H9 (cell line): ENCODE measurements at regions not wholly inside any gene's neighbourhood (a gene's known extent, or its start where the extent isn't known, plus 50 kb on each side); places are given as distances from the start of the nearest gene placed in this dataset.

Source experiments
- DNase-seq: peaks from one replicate; pipeline ENCODE4 v3.0.0-alpha.2; 2017
- H2AFZ ChIP-seq: one replicate; pipeline ENCODE4 v1.6.1; 2013; ENCODE audit warnings: mild to moderate bottlenecking, low read length, control low read depth, moderate library complexity
- H2AK5ac ChIP-seq: 2 replicates; pipeline ENCODE4 v1.6.1; 2013; ENCODE audit warnings: low read length, control low read depth, mixed read lengths; ENCODE audit not compliant: insufficient read length
- H2BK120ac ChIP-seq: one replicate; pipeline ENCODE4 v1.6.1; 2013; ENCODE audit warnings: low read depth, mild to moderate bottlenecking, low read length, control low read depth, inconsistent platforms; ENCODE audit not compliant: poor library complexity, severe bottlenecking
- H2BK12ac ChIP-seq: 2 replicates; pipeline ENCODE4 v1.6.1; 2013; ENCODE audit warnings: low read length, control low read depth, mixed read lengths, low read depth; ENCODE audit not compliant: insufficient read length
- H2BK15ac ChIP-seq: 2 replicates; pipeline ENCODE4 v1.6.1; 2013; ENCODE audit warnings: low read depth, low read length, control low read depth
- H2BK20ac ChIP-seq: one replicate; pipeline ENCODE4 v1.6.1; 2013; ENCODE audit warnings: low read depth, mild to moderate bottlenecking, low read length, control low read depth, inconsistent platforms; ENCODE audit not compliant: poor library complexity, severe bottlenecking
- H2BK5ac ChIP-seq: 2 replicates; pipeline ENCODE4 v1.6.1; 2013; ENCODE audit warnings: low read length, control low read depth, mixed read lengths; ENCODE audit not compliant: insufficient read length
- H3K14ac ChIP-seq: 2 replicates; pipeline ENCODE4 v1.6.1; 2013; ENCODE audit warnings: low read length, control low read depth; ENCODE audit not compliant: insufficient read depth
- H3K18ac ChIP-seq: 2 replicates; pipeline ENCODE4 v1.6.1; 2013; ENCODE audit warnings: low read depth, mild to moderate bottlenecking, mixed read lengths, low read length, control low read depth; ENCODE audit not compliant: insufficient read length
- H3K23ac ChIP-seq: 2 replicates; pipeline ENCODE4 v1.6.1; 2013; ENCODE audit warnings: low read length, control low read depth, mixed read lengths, low read depth; ENCODE audit not compliant: insufficient read length
- H3K23me2 ChIP-seq: 2 replicates; pipeline ENCODE4 v1.6.1; 2013; ENCODE audit warnings: low read depth, mild to moderate bottlenecking, mixed read lengths, low read length, control low read depth; ENCODE audit not compliant: insufficient read length, poor library complexity, severe bottlenecking
- H3K27ac ChIP-seq: 2 replicates; pipeline ENCODE4 v1.5.1; 2013; ENCODE audit warnings: low read length, control low read depth, mixed read lengths, low read depth; ENCODE audit not compliant: insufficient read length
- H3K27me3 ChIP-seq: 2 replicates; pipeline ENCODE4 v1.6.1; 2013; ENCODE audit warnings: low read length, control low read depth, inconsistent platforms; ENCODE audit not compliant: insufficient read depth
- H3K4ac ChIP-seq: 2 replicates; pipeline ENCODE4 v1.6.1; 2013; ENCODE audit warnings: low read depth, mild to moderate bottlenecking, control low read depth, inconsistent platforms, low read length, moderate library complexity
- H3K4me1 ChIP-seq: 2 replicates; pipeline ENCODE4 v1.6.1; 2013; ENCODE audit warnings: low read length, control low read depth, inconsistent platforms; ENCODE audit not compliant: insufficient read depth
- H3K4me2 ChIP-seq: 2 replicates; pipeline ENCODE4 v1.6.1; 2013; ENCODE audit warnings: low read length, control low read depth, mixed read lengths; ENCODE audit not compliant: insufficient read length, insufficient read depth
- H3K56ac ChIP-seq: 2 replicates; pipeline ENCODE4 v1.6.1; 2013; ENCODE audit warnings: low read depth, mild to moderate bottlenecking, mixed read lengths, low read length, control low read depth; ENCODE audit not compliant: insufficient read length
- H3K79me1 ChIP-seq: 2 replicates; pipeline ENCODE4 v1.6.1; 2013; ENCODE audit warnings: low read depth, mild to moderate bottlenecking, moderate library complexity, low read length, control low read depth, inconsistent platforms; ENCODE audit not compliant: insufficient read depth, poor library complexity, severe bottlenecking
- H3K79me2 ChIP-seq: 2 replicates; pipeline ENCODE4 v1.6.1; 2013; ENCODE audit warnings: low read length, control low read depth, inconsistent platforms; ENCODE audit not compliant: insufficient read depth
- H3K9ac ChIP-seq: 2 replicates; pipeline ENCODE4 v1.6.1; 2013; ENCODE audit warnings: low read length, control low read depth, mixed read lengths; ENCODE audit not compliant: insufficient read length; ENCODE audit errors: extremely low read depth
- H3K9me3 ChIP-seq: one replicate; pipeline ENCODE4 v1.6.1; 2013; ENCODE audit warnings: low read depth, low read length, inconsistent platforms; ENCODE audit not compliant: control insufficient read depth
- H3T11ph ChIP-seq: one replicate; pipeline ENCODE4 v1.6.1; 2013; ENCODE audit warnings: mild to moderate bottlenecking, low read length, control low read depth, inconsistent platforms
- H4K20me1 ChIP-seq: one replicate; pipeline ENCODE4 v1.6.1; 2013; ENCODE audit not compliant: control insufficient read depth, insufficient read length, insufficient read depth
- H4K5ac ChIP-seq: 2 replicates; pipeline ENCODE4 v1.6.1; 2013; ENCODE audit warnings: low read depth, mild to moderate bottlenecking, mixed read lengths, low read length, control low read depth; ENCODE audit not compliant: insufficient read length
- H4K8ac ChIP-seq: replicated peaks from 2 replicates; pipeline ENCODE4 v1.6.1; 2013; ENCODE audit warnings: low read length, control low read depth, mixed read lengths, low read depth; ENCODE audit not compliant: insufficient read length
- H4K91ac ChIP-seq: 2 replicates; pipeline ENCODE4 v1.6.1; 2013; ENCODE audit warnings: low read depth, mild to moderate bottlenecking, moderate library complexity, mixed read lengths, low read length, control low read depth; ENCODE audit not compliant: insufficient read length
- H3K27ac Mint-ChIP-seq, 3 experiments: 2 replicates in 2 of 3; 3 replicates in 1 of 3; pipeline ENCODE4 v1.8.0; 2020 to 2021; ENCODE audit warnings: mixed read lengths in 3 of 3, mild to moderate bottlenecking in 1 of 3, moderate library complexity in 1 of 3
- H3K27me3 Mint-ChIP-seq: 2 replicates; pipeline ENCODE4 v1.8.0; 2021; ENCODE audit warnings: low read depth, mild to moderate bottlenecking, moderate library complexity, mixed read lengths
- H3K36me3 Mint-ChIP-seq, 3 experiments: 2 replicates in 2 of 3; 3 replicates in 1 of 3; pipeline ENCODE4 v1.8.0; 2020 to 2021; ENCODE audit warnings: low read depth in 3 of 3, mixed read lengths in 3 of 3; ENCODE audit not compliant: insufficient read depth in 1 of 3
- H3K4me1 Mint-ChIP-seq, 2 experiments: 2 replicates each; pipeline ENCODE4 v1.8.0; 2020; ENCODE audit warnings: mixed read lengths in 2 of 2
- H3K4me3 Mint-ChIP-seq, 2 experiments: 2 replicates in 1 of 2; 3 replicates in 1 of 2; pipeline ENCODE4 v1.8.0; 2020 to 2021; ENCODE audit warnings: mild to moderate bottlenecking in 2 of 2, mixed read lengths in 2 of 2, moderate library complexity in 1 of 2
- H3K9me3 Mint-ChIP-seq, 2 experiments: 2 replicates in 1 of 2; 3 replicates in 1 of 2; pipeline ENCODE4 v1.8.0; 2020; ENCODE audit warnings: mild to moderate bottlenecking in 2 of 2, mixed read lengths in 2 of 2, moderate library complexity in 1 of 2
- CTCF ChIP-seq: fragments of 200-600 bp; sonication (generic); conservative IDR thresholded peaks from 3 replicates; pipeline ENCODE4 v1.8.0; 2021; ENCODE audit warnings: antibody characterized with exemption, mild to moderate bottlenecking
- WGBS: extraction: QIAGEN DNeasy Blood & Tissue Kit; methylation state at CpG from one replicate; pipeline ENCODE4 v1.1.7; 2013; ENCODE audit warnings: missing lambda C conversion rate, low lambda C conversion rate, mixed read lengths; ENCODE audit not compliant: insufficient read length; ENCODE audit errors: extremely low coverage; 5-methylcytosine and 5-hydroxymethylcytosine counted together

GRCh38 chr22:49184736-49185135 lies 642.9 kb downstream of the BRD1 start:
- no peak overlapping the region for H3K27ac ChIP-seq
- Mint-ChIP-seq H3K27ac (no peak overlapping the region), H3K36me3 (no peaks in the 10 kb centered on the region; a peak in 3 of 7 replicates), H3K9me3 (peaks cover 5 to 11% of the 10 kb centered on the region in 2 experiments), H3K4me1 (peaks cover 2 to 6% of the 10 kb centered on the region in 2 experiments), H3K4me3 (no peak overlapping the region), H3K27me3 (peaks cover 21% of the 10 kb centered on the region)
- H3K23me2 ChIP-seq, result no peaks in the 10 kb centered on the region
- H3K9ac ChIP-seq, result no peak overlapping the region
- H3K4ac ChIP-seq, result no peak overlapping the region
- H3T11ph ChIP-seq, result no peak overlapping the region
- no peaks in the 10 kb centered on the region for H3K4me1 ChIP-seq
- no peak for TF ChIP-seq CTCF
- no peak overlapping the region for H2BK5ac ChIP-seq
- H3K14ac ChIP-seq, result no peak overlapping the region
- no peak overlapping the region for H4K5ac ChIP-seq
- no CpG with 5 or more reads among the region's 15 CpGs for WGBS
- no peaks in the 10 kb centered on the region for H4K20me1 ChIP-seq
- no peak overlapping the region for H2BK12ac ChIP-seq
- H2BK120ac ChIP-seq, result no peak overlapping the region
- H3K18ac ChIP-seq, result no peak overlapping the region
- no peak overlapping the region for H3K4me2 ChIP-seq
- DNase-seq, result no peak
- H3K9me3 ChIP-seq, result no peaks in the 10 kb centered on the region
- H4K8ac ChIP-seq, result no peak overlapping the region
- H2BK15ac ChIP-seq, result no peak overlapping the region
- no peaks in the 10 kb centered on the region for H3K27me3 ChIP-seq
- no peaks in the 10 kb centered on the region for H3K79me1 ChIP-seq
- no peaks in the 10 kb centered on the region for H3K79me2 ChIP-seq
- no peak overlapping the region for H2AK5ac ChIP-seq
- H3K56ac ChIP-seq, result no peak overlapping the region
- no peak overlapping the region for H3K23ac ChIP-seq
- H2BK20ac ChIP-seq, result no peak overlapping the region
- no peak overlapping the region for H4K91ac ChIP-seq
- no peak overlapping the region for H2AFZ ChIP-seq
